Raji (cell line): ENCODE measurements at regions not wholly inside any gene's neighbourhood (a gene's known extent, or its start where the extent isn't known, plus 50 kb on each side); places are given as distances from the start of the nearest gene placed in this dataset.

Experiments used
- POLR2A ChIP-seq: IDR thresholded peaks from 2 replicates; pipeline ENCODE4 v1.6.1; 2011; ENCODE audit warnings: low read depth, low read length, control low read depth; ENCODE audit not compliant: insufficient read depth

- no peak for TF ChIP-seq POLR2A
Measured at GRCh38 chr22:48424201-48424627, 1403.5 kb downstream of the BRD1 start.

DNA sequence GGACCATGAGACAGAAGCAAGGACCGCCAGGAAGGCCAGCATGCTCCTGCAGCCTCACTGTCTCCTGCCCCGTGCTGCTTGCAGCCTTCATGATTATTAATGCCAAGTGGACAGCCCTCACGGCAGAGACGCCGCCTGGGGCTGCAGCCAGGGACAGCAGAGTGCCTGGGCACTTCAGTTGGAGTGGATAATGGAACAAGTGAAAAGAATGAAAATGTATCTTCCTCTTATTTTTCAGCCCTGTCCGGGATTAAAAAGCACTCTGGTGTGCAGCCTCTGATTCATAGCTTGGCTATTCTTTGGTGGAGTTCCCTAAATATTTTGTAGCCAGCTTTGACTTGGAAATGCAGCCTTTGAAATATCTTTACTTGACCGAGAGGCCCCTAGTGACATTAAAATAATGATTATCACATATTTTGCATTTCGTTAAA is 1404.2 kb downstream of the BRD1 start:
- no peak for TF ChIP-seq POLR2A

DNA sequence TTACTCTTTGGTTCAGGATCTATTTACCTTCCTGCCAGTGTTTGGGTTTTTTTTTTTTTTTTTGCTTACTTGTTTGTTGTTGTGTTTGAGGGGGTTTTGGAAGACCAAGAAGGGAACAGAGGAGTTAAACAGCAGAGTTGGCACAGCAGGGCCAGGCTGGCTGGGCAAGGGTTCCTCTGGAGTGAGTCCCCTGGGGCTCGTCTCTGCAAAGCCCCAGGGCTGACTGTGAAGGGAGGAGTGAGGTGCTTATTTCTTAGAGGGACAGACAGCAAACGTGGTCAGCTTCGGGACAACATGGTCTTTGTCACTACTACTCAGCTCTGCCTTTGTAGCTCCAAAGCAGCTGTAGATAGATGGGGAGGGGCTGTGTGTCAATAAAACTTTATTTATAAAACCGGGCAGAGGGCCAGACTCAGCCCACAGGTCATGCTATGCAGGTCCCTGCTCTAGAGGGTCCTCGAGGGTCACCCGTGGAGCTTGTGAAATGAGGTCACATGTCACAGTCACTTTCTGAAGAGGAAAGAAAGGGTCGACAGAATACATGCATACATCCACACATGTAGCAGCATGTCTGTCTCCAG is 1404.7 kb downstream of the BRD1 start:
- no peak for TF ChIP-seq POLR2A

- no peak for TF ChIP-seq POLR2A
Measured at GRCh38 chr22:48418831-48419230, 1408.8 kb downstream of the BRD1 start.

DNA sequence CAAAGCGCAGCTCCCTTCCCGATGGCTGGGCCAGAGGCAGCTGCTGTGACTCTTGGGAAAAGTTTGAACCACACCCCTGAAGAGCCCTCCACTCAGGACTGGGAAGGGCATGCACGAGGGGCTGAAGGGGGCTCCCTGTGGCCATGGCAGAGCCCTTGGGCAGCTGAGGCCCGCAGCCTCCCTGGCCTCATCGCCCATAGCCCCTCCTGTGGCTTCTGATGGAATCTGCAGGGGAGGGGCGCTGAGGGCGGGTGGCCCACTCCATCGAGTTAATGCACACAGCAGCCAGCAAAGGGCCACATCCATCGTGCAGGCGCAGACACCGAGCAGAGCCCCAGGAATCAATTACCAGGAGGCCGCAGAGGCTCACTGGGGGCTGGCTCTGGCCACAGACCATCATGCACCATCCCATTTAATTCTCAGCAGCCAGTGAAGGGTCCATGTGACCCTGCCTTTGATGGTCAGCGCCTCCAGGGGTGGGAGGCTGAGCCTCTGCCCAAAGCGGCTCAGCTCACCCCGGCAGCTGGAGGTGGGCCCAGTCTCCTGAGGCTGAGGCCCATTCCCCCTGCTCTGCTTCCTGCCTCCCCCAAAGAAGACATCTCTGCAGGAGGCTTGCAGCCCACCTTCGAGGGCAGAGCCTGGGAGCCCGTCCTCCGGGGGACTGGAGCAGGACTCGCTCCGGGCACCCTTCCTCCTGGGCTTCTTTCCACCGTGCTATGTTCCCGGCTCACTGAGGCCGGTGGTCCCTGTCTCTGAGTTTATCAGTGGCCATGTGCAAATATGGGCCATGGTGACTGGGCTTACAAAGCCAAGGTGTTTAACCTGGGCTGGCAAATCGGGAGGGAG is 1410.2 kb downstream of the BRD1 start:
- TF ChIP-seq POLR2A, result no peak

GRCh38 chr22:48416396-48417224 is 1411.1 kb downstream of the BRD1 start:
- TF ChIP-seq POLR2A, result no peak

DNA sequence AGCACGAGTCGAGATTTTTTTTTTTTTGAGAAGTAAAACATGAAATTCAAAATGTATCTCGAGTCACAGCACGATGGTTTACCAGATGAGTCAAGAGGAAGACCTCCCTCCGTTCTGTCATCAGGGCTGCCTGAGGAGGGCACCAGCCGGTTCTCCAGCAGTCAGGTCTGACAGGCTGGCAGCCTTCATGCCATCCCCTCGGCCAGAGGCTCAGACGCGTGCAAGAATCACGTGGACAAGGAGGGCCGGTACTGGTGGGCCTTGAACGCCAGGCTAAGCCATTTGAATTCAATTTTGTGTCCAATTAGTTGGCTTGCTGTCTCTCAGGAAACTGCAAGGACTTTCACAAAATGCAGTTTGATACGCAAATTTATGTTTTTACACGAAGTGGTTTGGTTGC is 1412.2 kb downstream of the BRD1 start:
- TF ChIP-seq POLR2A, result no peak

DNA sequence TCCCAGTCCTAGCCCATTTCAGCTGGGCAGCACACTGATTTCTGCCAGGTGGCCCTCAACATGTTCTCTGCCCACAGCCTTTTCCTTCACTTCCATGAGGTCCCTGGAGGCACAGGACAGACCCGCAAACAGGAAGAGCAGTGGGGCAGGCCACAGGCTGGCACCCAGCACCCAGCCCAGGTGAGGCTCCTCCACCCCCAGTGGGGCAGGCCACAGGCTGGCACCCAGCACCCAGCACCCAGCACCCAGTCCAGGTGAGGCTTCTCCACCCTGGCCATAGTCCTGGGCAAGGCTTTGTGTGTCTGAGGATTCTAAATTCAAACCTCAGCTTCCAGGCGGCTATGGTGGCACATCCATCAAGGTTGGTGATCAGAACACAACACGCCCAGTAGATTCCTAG is 1413.0 kb downstream of the BRD1 start:
- no peak for TF ChIP-seq POLR2A

- TF ChIP-seq POLR2A, result no peak
Measured at GRCh38 chr22:48410536-48410935, 1417.1 kb downstream of the BRD1 start.

DNA sequence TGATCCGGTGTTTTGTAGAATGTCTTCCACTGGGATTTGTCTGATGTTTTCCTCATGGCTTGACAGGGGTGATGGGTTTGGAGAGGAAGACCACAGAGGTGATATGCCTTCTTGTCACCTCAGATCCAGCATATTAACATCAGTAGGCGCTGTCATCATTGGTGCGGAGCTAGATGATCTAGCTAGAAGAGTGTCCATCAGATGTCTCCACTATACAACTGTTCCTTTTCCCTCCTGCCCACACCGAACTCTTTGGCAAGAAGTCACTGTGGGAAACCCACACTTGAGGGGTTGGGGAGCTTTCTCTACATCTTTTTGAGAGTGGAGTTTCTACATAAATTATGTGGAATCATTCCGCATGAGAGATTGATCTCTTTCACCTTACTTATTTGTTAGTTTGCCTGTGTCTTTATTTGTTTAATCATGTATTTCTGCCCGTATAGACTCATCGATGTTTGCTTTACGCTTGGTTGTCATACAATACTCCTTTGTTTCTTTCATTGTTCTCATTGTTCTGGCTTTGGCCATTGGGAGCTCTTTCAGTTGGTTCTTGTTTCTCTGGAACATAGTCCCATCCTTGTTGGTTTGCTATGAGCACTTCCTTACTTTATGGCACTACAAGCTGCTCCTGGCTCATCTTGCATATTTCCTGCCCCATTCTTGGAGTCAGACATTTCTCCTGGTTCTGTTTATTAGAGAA is 1420.3 kb downstream of the BRD1 start:
- no peak for TF ChIP-seq POLR2A

- TF ChIP-seq POLR2A, result no peak
Measured at GRCh38 chr22:48406161-48406560, 1421.5 kb downstream of the BRD1 start.

DNA sequence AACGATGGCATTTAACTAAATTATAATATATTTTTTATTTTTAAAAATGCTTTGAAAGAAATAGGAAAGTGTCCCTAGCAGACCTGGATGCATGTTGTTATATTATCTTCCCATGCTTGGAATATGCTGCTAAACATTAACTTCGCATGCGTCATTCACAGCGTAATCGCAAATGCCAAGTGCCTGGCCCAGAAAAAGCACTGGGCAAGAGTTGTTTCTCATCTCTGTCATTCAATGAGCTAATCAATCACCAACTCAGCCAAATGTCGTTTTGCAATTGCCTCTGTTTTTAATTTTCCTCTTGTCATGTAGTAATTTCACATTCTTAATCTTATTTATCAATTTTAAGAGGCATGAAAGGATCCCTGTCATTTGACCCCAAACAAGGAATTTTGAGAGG is 1421.9 kb downstream of the BRD1 start:
- TF ChIP-seq POLR2A, result no peak

DNA sequence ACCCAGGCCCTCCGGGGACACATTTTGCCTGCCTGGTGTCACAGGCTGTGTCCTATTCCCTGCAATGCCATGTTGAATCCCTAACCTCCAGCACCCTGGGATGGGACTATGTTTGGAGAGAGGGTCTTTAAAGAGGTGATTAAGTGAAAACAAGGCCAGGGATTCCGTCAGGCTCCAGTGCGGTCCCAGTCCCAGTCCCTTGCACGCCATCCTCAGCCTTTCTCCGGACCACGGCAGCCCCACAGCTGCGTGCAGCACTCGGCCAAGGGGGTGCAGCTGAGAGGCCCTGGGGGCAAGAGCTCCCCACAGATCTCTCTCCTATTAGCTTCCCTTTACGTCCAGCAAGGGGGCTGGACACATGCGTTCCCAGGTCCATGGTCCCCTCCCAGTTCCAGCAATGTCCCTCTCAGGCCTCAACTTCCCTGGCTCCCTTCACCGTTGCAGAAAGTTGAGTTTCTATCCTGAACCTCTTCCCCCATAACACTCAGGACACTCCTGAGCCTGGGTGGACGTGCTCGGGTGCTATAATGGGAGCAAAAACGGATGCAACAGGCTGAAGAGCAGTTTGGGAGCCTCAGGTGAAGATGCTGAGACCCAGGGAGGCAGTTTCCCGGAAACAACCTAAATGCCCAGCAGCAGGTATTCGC is 1422.7 kb downstream of the BRD1 start:
- no peak for TF ChIP-seq POLR2A

DNA sequence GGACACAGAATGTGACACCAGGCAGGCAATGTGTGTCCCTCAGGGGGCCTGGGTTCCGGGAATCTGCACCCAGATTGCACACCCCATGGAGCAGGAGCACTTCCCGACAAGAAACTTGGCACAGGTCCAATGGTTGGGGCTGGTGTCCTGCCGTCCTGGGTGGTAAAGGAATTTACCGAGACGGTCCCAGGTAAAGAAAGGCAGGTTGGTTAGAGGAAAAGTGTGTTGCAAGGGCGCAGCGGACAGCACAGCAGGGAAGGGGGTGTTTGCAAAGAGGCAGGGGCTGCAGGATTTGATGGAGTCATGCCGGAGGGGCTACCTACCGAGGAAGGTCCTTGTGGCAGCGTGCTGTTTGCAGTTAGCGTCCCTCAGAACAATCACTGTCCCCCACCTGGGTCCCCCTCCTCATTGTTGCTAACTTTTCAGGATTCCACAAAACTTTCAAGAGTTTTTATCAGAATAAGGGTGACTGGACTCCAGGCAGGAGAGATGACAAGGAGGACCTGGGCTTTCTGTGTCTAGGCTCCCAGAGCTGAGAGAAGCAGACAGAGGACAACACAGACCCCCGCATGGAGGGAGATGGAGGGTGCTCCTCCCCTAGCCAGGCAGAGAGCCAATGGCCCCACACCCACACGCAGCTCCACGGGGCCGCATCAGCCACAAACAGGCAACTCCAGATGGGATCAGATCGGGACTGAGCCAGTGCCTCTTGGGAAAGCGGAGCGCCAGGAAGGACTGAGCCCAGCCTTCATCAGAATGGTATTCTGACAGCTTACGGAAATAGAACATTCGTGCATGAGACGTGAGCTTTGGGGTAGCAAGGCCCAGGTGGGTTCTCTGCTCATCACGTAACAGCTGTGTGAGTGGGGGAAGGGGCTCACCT is 1423.9 kb downstream of the BRD1 start:
- TF ChIP-seq POLR2A, result no peak

GRCh38 chr22:48402591-48403031 is 1425.1 kb downstream of the BRD1 start:
- TF ChIP-seq POLR2A, result no peak
